ENCODE measurements at regions not wholly inside any gene's neighbourhood (a gene's known extent, or its start where the extent isn't known, plus 50 kb on each side); places are given as distances from the start of the nearest gene placed in this dataset.

DNA sequence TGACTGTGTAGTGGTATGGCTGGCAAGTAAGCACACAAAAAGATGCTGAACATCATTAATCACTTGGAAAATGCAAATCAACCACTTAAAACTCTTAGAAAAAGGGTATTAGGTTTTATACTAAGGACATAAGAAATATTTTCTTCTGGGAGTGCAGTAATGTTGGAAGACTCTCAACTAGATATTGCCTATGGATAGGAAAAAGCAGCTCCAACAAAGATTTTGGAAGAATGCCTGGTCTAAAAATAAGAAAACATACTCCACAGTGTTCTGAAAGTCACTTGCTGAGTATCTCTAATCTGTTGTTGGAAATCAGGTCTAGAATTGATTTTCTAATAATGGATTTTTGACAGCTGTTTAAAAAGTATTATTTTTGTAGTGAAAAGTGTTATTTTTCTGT is 50.8 kb upstream of the PHYHIPL start:
- TF ChIP-seq POLR2A (IDR thresholded peaks at IDR 0.05; ENCODE audit: low read depth), result no peak
- TF ChIP-seq, protein P1, sequence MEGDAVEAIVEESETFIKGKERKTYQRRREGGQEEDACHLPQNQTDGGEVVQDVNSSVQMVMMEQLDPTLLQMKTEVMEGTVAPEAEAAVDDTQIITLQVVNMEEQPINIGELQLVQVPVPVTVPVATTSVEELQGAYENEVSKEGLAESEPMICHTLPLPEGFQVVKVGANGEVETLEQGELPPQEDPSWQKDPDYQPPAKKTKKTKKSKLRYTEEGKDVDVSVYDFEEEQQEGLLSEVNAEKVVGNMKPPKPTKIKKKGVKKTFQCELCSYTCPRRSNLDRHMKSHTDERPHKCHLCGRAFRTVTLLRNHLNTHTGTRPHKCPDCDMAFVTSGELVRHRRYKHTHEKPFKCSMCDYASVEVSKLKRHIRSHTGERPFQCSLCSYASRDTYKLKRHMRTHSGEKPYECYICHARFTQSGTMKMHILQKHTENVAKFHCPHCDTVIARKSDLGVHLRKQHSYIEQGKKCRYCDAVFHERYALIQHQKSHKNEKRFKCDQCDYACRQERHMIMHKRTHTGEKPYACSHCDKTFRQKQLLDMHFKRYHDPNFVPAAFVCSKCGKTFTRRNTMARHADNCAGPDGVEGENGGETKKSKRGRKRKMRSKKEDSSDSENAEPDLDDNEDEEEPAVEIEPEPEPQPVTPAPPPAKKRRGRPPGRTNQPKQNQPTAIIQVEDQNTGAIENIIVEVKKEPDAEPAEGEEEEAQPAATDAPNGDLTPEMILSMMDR (IDR thresholded peaks at IDR 0.05), result no peak

All from esophagus muscularis mucosa (tissue), 3 donors.